HG03025 (cell line): ENCODE measurements at regions not wholly inside any gene's neighbourhood (a gene's known extent, or its start where the extent isn't known, plus 50 kb on each side); places are given as distances from the start of the nearest gene placed in this dataset.

Source experiments
- ATAC-seq: cut with Tn5 transposase; IDR thresholded peaks from one replicate; pipeline ENCODE4 v1.9.1; 2021; ENCODE audit warnings: mild to moderate bottlenecking, moderate library complexity; ENCODE audit not compliant: unreplicated experiment, low FRiP score

DNA sequence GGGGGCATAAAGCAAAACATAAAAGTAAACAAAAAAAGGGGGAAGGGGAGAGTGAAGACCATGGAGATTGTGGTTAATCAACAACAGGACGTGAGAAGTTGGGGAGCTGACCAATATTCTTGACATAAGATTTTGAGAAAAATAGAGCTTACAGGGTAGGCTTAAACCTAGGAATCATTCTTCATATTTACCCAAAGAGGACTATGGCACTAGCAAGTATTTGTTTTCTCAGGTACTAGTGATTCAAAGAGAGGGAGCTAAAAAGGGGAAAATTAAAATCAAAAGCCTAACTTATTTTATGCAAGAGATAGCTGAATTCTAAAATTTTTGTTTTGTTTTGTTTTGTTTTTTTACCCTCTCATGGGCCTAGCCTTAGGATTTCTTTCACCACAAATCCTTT is 427.5 kb downstream of the PIK3R1 start:
- ATAC-seq = no peak

DNA sequence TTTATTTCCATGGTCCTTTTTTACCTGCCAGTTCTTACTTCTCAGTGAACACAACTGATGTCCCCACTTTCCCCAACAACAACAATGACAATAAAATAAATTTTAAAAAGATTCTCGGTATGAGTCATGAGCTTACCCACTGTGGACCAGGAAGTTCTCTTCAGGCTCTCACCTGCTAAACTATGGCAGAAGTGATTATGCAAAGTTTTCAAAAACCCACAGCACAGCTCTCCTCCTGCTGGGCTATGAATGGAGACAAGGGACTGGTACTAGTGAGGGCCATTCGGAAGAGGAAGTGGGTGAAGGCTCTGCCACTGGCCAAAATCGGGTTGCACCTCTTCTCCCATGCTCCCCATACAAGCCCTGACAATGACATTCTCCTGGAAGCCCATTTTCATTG is 429.4 kb downstream of the PIK3R1 start:
- ATAC-seq = peak; percentile 99

DNA sequence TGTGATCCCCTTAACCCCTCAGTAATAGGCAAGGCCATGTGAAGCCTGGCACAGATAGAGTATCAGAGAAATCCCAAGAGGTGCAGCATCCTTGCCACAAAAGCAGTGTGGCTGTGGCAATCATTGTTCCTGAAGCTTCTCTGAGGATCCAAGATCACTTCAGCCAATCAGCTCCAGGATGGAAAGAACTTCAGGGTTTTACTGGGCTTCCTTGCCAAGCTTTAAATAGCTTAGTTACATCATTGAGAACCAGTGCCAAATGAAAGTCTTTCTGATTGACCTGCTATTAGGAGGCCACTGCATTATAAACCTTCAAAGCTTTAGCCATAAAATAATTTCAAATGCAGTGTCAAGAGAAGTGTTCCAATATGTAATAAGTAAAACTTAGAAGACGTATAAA is 430.6 kb downstream of the PIK3R1 start:
- ATAC-seq = no peak

DNA sequence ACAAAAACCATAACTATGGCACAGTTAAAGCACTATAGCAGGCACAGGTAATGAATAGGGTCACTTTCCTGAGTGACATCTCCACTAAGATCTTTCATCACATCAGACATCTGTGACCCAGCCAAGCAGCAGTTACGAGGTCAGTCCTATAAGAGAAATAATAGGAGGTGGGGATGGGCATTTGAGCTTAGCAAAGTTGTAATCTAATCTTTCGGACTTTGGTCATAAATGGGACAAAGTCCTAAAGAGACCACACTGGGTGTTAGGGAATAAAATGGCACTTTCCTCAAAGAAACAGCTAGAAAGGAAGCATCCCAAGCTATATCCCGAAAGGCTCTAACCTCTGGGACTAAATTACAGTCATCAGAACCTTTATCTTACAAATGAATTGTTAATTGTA is 432.2 kb downstream of the PIK3R1 start:
- ATAC-seq = no peak

DNA sequence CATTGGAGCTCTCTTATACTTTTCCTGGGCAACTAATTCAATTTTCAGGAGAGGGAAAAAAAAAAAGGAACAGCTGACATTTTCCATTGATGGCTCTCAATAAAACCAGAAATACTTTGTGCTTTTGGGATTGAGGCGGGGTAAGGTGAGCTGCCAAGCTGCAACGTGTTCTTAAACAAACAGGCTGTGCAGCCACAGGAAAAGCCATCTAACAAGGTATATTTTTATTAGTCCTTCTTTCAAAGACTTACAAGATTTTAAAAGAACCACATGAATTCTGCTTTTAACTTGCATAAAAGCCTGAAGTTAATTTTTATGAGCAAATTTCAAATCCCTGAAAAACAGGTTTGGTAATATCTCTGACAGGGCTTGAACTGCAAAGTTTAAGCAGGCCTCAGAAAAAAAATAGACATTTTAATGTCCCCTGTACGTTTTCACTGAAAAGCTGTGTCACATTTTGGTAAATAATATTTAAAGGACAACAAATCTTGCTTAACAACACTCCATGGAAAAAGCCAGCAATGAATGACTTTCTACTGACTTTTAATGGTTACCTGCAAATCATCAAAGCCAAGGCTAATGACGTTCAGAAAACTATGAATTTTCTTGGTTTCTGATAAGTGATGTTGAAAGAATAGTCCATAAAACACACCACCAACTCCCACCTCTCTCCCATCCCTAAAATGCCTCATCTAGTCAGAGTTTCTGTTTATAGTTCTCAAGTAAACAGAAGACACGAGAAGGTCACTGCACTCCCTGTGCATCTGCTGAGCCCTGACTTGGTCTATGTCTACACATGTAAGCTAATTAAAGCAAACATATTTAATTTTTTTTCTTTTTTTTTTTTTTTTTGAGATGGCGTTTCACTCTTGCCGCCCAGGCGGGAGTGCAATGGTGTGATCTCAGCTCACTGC is 433.6 kb downstream of the PIK3R1 start:
- no peak for ATAC-seq

DNA sequence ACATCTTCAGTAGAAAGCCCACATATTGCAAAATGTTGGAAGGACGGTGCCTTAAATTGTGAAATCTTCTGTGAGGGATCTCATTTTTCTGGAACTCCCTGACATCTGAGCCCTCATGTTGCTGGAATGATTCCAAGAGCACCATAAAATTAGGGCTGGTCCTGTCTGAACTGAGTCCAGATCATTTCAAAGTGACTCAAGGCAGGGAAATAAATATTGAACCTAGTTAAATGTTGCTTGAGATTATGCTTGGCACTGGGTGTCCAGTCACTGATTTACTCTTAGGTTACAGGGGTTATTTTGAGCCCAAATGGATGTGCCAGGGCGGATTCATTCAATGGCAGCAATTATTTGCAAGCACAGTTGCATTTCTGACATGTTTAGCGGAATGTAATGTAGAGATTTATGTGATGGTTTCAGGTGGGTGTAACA is 437.0 kb downstream of the PIK3R1 start:
- ATAC-seq = no peak

DNA sequence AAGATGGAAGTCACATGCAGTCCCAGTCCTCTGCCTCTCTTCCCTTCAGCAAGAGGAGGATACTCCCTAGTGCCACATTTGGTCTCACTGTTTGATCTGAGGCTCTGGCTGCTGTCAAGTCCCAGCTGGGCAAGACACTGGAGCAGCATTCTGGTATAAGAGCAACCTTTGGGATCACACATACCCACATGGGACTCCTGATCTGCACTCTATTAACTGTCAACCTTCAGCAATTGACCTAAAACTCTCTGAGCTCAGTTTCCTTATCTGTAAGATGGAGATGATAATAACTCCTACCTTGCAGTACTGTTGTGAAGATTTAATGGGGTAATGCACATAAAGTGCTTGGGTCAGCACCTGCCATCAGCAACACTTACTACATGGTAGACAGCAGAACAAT is 437.9 kb downstream of the PIK3R1 start:
- ATAC-seq = no peak

DNA sequence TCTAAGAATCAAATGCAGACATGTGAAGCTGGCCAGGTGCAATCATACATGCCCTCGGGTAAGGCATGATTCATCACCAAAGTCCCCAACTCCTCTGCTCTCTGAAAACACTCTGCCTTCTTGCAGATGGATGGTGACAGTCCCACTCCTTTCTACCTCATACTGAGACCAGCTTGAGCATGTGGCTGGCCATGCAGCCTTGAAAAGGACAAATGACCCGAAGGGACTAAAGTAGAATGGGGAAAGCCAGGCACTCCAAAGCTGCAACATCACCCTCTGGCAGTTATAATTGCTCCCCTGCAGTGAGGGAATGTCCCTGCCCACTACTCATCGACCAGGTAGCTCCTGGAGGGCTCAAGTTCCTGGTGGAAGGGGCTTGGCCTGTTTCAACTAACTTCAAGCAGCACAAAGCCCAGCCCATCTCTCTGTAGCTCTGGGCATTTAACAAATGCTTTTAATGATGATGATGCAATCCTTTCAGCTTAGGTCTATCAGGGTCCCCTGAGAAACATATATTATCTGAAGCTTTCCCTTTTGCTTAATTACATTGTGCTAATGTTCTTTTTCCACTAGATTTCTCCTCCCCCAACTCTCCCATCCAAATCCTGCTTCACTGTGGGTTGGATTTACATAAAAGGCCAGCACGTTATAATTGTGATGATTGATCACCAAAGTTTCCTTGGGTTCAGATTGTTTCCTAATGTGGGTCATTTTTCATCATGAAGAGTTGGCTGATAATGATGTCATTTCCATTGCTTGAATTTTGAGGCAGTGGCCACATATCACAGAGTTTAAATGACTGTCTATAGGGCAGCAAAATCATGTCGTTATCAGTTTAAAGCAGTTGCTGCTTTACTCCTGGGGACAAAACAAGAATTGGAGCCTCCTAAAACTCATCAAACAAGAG is 436.5 kb upstream of the SLC30A5 start:
- ATAC-seq = no peak

DNA sequence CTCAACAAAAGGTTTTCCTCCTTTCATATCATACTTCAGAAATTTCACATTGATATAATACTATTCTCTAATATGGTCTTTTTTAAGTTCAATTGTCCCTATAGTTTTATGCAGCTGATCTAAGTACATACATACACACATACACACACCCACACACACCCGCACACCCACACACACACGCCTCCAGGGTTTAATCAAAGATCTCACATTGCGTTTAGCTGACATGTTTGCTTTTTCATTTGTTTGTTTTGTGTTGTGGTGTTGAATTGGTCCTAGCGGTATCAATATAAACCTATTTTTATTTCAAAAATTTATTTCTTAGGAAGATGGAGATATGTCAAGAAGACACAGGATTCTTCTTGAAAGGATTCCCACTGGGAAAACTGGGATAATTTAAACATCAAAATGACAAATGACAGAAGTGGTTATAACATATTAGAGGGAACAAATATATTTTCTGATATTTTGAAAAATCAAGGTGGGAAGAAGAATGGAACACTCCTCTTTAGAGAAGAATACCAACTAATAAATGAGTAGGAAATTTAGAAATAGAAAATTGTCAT is 434.9 kb upstream of the SLC30A5 start:
- ATAC-seq = no peak

DNA sequence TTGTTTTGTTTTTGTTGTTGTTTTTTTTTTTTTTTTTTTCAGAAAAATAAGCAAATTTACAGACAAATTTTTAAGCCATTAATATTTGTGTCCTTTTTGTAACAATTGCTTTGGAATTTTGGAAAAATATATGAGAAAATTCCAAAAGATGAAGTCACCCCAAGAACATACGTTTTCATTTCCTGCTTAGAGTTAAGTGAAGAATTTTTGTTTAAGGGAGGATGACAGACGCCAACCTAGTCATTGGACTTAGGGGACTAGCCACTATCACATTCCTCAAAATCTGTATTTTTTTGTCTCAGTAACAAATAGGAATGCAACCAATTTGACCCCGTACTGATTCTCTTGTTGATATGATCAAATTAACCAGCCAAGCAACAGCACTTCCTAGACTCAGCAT is 433.9 kb upstream of the SLC30A5 start:
- no peak for ATAC-seq

DNA sequence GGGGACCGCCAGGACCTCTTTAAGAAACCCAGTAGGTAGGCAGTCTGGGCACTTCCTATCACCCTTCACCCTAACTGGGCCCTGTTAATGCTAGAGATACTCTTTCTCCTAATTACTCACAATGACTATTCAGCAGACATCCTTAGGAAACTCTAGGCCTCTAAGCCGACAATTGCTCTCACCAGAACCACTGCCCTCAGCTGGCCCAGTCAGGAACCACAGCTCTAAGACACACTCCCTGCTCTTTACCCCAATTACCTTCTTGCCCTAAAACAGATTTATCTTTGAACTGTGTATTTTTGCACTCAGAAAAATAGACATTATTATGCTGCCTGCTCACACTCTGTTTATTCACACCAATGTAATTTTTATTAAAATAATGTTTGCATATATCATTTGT is 432.6 kb upstream of the SLC30A5 start:
- no peak for ATAC-seq

DNA sequence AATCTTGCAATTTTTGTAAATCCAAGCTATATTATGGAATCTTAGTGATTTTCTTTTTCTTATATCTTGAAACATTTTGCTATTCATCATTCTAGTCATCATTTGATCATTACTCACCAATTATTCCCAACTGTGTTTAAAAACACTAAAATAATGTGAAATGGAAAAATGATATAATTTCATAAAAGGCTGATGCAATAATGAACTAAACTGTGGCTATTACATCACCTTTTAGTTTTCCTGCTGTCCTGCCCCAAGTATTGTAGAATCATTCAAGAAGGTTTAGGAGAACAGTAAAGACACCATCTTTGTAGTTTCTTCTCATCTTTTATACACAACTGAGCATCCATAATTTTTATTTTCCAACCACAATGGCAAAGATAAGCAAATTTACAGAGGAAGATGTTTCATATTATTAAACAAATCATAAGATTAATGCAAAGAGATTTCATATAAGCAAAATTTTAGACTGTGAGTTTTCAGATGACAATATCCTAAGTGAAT is 431.0 kb upstream of the SLC30A5 start:
- no peak for ATAC-seq

DNA sequence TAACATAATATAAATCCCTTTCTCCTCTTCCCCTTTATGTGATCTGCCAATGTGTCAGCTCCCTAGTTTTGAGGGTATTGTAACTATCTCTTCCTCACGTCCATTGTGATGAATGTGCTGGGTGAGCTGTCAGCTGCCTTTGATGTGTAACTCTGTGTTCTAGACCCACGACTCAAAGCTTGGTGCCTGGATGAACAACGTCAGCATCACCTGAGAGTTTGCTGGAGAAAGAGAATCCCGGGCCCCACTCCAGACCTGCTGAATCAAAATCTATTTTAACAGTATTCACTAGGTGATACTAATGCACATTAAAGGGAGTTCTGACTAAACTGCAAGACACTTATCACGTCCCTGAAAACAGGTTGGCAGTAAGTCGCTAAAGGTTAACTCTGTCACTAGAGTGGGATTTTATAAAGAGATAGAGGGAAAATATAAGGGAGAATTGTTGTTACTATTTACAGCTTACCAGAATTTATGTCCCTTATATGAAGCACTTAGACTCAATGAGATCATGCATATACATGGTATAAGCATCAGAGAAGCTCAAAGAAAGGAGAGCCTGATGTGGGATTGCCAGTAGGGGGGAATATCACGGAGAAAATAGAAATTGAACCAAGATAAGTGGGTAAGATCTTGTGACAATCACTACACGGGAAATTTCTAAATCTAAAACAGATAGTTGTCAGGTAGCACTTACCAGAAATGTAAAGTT is 423.8 kb upstream of the SLC30A5 start:
- no peak for ATAC-seq

DNA sequence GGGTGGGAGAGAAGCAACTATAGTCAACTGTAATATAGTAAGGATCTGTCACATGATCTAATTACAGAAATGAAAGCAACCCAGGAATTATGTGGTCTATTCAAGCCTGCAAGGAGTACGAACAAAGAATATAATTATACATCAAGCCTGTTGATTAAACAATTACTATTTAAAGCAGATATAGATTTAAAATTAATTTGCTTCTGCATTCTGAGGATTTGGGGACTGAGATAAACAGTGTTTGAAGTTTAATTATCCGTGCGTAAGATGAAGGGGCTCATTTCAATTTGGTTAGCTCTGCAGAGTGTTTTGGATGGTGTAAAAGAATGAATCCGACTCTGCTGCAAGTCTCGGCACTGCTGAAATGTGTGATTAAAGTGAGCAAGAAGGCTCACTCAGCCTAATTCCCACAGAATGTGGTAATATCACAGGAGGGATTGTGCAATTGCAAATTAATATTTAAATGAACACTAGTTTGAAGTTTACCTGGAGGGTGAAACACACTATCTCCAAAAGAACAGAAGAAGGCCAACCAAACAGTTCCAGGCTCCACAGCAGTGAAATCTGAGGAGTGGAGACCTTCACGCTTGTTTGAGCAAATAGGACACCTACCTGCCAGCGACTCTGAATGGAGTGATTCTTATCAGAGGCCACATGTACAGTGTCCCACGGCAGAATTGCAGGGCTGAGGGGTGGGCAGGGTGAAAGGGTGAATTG is 420.6 kb upstream of the SLC30A5 start:
- no peak for ATAC-seq

DNA sequence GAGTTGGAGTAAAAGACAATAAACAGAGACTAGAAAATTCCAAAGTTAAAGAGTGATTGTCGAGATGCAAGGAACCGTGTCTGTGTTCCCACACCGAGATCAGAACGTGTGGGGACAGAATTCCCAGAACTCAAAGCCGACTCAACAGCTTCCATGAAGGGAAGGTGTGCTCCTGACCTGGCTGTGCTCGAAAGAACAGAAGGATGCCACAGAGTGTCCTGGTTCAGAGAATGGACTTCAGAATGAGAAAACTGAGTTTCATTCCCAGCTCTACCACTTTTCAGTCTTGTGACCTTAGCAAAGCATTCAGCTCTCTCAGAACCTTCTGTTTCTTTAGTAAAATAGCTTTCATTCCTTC is 420.0 kb upstream of the SLC30A5 start:
- no peak for ATAC-seq

DNA sequence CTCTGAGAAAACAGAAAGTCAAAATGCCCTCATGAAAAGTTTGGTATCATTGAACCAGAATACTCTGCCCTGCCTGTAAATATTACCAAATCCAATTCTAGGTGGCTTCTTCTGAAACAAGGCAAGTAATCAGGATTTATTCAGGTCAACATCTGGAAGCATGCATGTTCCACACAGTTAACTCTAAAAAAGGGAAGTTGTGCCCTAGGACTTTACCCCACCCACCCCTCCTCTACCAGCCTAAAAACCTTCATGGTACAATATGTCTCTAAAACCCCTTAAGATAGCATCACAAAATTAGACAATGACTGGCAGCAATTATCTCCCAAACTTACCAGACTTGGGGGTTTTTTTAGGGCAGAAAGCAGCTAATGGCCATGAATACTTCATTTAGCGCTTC is 414.8 kb upstream of the SLC30A5 start:
- no peak for ATAC-seq

DNA sequence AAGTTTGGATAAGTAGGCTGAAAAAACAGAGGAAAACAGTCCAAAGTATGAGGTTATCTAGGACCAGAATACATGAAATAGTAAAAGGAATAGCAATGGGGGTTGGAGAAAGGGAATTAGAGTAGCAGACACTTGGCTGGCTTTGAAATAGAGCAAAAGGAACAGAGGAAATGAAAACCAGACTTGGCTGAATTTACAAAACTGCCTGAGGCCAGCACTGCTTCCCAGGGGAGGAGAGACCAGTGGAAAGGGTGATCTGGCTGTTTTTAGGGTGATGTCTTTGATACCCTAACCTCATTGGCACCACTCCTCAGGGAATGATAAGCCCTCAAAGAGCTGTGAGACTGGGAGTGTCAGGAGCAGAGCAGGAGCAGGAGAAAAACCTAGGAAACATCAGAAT is 413.4 kb upstream of the SLC30A5 start:
- ATAC-seq = no peak

DNA sequence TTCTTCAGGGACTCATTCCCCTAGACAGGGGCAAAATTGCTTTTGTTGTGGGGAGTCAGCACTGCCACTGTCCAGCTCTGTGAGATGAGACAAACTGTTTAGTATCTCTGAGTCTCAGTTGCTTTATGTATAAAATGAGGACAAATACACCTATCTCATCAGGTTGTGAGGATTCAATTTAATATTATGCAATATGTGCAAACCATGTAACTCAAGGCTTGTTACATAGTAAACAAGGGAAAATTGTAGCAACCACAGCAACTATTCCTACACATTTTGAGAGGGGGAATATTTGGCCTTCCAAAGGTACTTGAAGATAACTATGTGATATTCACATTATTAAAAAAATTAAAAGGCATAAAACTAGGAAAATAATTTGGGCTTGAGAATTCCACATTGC is 411.9 kb upstream of the SLC30A5 start:
- ATAC-seq = no peak

DNA sequence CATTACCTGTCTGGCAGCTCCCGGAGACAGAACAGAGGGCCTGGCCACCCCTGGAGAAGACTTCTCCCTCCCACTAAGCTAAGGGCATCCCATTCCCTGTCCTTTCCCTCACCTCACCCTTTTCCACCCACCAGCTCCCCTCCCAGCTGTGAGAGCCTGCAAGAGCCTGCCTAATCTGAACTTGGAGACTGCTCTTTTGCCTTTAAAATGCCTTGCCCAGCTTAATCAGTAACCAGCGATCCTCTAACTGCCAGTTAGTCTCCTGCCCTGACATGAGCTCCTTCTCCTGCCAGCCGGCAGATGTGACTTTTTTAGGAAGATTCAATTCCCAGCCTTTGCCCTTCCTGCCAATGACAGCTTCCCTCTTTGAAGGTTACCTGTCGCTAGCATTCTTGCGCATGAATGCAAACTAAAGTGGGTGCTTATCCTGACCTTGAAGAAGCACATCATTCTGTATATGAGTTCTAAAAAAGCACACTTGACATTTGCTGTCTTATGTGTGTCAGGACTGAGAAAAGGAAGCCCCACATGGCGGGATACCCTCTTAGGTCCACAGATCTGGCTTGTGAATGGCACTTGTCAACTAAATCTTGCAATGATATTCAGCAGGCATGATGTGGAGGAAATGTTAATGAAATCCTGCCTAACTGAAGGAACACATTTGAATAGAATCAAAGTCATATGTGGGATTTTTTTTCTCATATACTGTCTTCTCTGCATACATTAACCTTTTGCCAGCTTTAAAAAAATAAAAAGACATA is 411.2 kb upstream of the SLC30A5 start:
- no peak for ATAC-seq
